IMR-90 (cell line): ENCODE measurements at regions not wholly inside any gene's neighbourhood (a gene's known extent, or its start where the extent isn't known, plus 50 kb on each side); places are given as distances from the start of the nearest gene placed in this dataset.

Experiments used
- ATAC-seq: fragments of 200-7000 bp; cut with Tn5 transposase; 2 replicates; pipeline ENCODE4 v1.9.1; 2020; ENCODE audit warnings: low read depth, mild to moderate bottlenecking, moderate library complexity
- BruUV-seq: library from RNA; stranded (reverse); fragments of 400-500 nt; replicated peaks from 2 replicates; lab custom pipeline; 2021; lab: Mats Ljungman, UMichigan
- CTCF ChIA-PET: fragments of 300-600 bp; formaldehyde crosslinking; extraction: SDS; loops from one replicate; lab custom pipeline; 2021; ENCODE audit warnings: antibody characterized with exemption; lab: Yijun Ruan, JAX
- POLR2A ChIA-PET: fragments of 300-600 bp; sonication (Branson Sonifier 250); formaldehyde crosslinking; loops from one replicate; lab custom pipeline; 2022; ENCODE audit warnings: antibody characterized with exemption; ENCODE audit not compliant: unreplicated experiment; lab: Charles Lee
- DNase-seq: peaks from one replicate; pipeline ENCODE4 v3.0.0; 2013
- H2AFZ ChIP-seq: replicated peaks from 2 replicates; pipeline ENCODE3; 2013; ENCODE audit warnings: low read length, mild to moderate bottlenecking; ENCODE audit not compliant: poor library complexity
- H2AK5ac ChIP-seq: 2 replicates; pipeline ENCODE4 v1.6.1; 2013; ENCODE audit warnings: low read depth, low read length, inconsistent platforms
- H2AK9ac ChIP-seq: replicated peaks from 2 replicates; pipeline ENCODE3; 2013; ENCODE audit warnings: mild to moderate bottlenecking, low read depth, low read length, moderate library complexity; ENCODE audit not compliant: poor library complexity
- H2BK120ac ChIP-seq: 2 replicates; pipeline ENCODE4 v1.6.1; 2013; ENCODE audit warnings: low read depth, low read length, inconsistent platforms
- H2BK15ac ChIP-seq: 3 replicates; pipeline ENCODE4 v1.6.1; 2013; ENCODE audit warnings: low read depth, low read length, inconsistent platforms
- H2BK20ac ChIP-seq: 2 replicates; pipeline ENCODE4 v1.6.1; 2013; ENCODE audit warnings: low read depth, mild to moderate bottlenecking, inconsistent platforms, low read length, moderate library complexity
- H2BK5ac ChIP-seq: 2 replicates; pipeline ENCODE4 v1.6.1; 2013; ENCODE audit warnings: mild to moderate bottlenecking, low read depth, low read length, inconsistent platforms; ENCODE audit not compliant: poor library complexity, severe bottlenecking
- H3K14ac ChIP-seq: replicated peaks from 2 replicates; pipeline ENCODE4 v1.6.1; 2013; ENCODE audit warnings: low read depth, low read length, inconsistent platforms
- H3K18ac ChIP-seq: 2 replicates; pipeline ENCODE4 v1.6.1; 2013; ENCODE audit warnings: low read depth, low read length, control low read depth
- H3K23ac ChIP-seq: 2 replicates; pipeline ENCODE4 v1.6.1; 2013; ENCODE audit warnings: low read depth, low read length, inconsistent platforms
- H3K27ac ChIP-seq: 2 replicates; pipeline ENCODE4 v1.5.1; 2013; ENCODE audit warnings: mild to moderate bottlenecking, control low read depth, low read length; ENCODE audit not compliant: insufficient read depth
- H3K27me3 ChIP-seq: 2 replicates; pipeline ENCODE4 v1.6.1; 2013; ENCODE audit warnings: low read length; ENCODE audit not compliant: control insufficient read depth, insufficient read depth
- H3K36me3 ChIP-seq: 2 replicates; pipeline ENCODE4 v1.6.1; 2013; ENCODE audit warnings: low read length, mixed read lengths; ENCODE audit not compliant: control insufficient read depth, insufficient read depth
- H3K4ac ChIP-seq: 2 replicates; pipeline ENCODE4 v1.6.1; 2013; ENCODE audit warnings: low read depth, low read length, inconsistent platforms
- H3K4me1 ChIP-seq: 2 replicates; pipeline ENCODE4 v1.6.1; 2013; ENCODE audit warnings: low read length, mixed read lengths; ENCODE audit not compliant: control insufficient read depth, insufficient read depth
- H3K4me2 ChIP-seq: 2 replicates; pipeline ENCODE4 v1.6.1; 2013; ENCODE audit warnings: low read depth, mild to moderate bottlenecking, control low read depth, low read length, moderate library complexity
- H3K4me3 ChIP-seq: 2 replicates; pipeline ENCODE4 v1.5.1; 2013; ENCODE audit warnings: low read depth, mild to moderate bottlenecking, control low read depth, low read length, moderate library complexity; ENCODE audit not compliant: insufficient read depth
- H3K56ac ChIP-seq: 2 replicates; pipeline ENCODE4 v1.6.1; 2013; ENCODE audit warnings: low read length, inconsistent platforms; ENCODE audit not compliant: insufficient read depth; ENCODE audit errors: extremely low read depth
- H3K79me1 ChIP-seq, 2 experiments: 2 replicates each; pipeline ENCODE4 v1.6.1; 2013; ENCODE audit warnings: low read length in 2 of 2, inconsistent platforms in 1 of 2, low read depth in 1 of 2
- H3K9ac ChIP-seq: 2 replicates; pipeline ENCODE4 v1.6.1; 2013; ENCODE audit warnings: low read depth, low read length, control low read depth
- H3K9me1 ChIP-seq: 2 replicates; pipeline ENCODE4 v1.6.1; 2013; ENCODE audit warnings: low read length, inconsistent platforms; ENCODE audit not compliant: insufficient read depth
- H3K9me3 ChIP-seq: 2 replicates; pipeline ENCODE4 v1.6.1; 2013; ENCODE audit warnings: low read length; ENCODE audit not compliant: control insufficient read depth, insufficient read depth
- H4K20me1 ChIP-seq: 2 replicates; pipeline ENCODE4 v1.6.1; 2013; ENCODE audit warnings: low read length, inconsistent platforms; ENCODE audit not compliant: insufficient read depth
- H4K5ac ChIP-seq: 2 replicates; pipeline ENCODE4 v1.6.1; 2013; ENCODE audit warnings: mild to moderate bottlenecking, low read depth, low read length, control low read depth
- H4K8ac ChIP-seq, 2 experiments: 2 replicates each; pipeline ENCODE4 v1.6.1; 2013; ENCODE audit warnings: low read depth in 2 of 2, low read length in 2 of 2, control low read depth in 1 of 2, inconsistent platforms in 1 of 2
- H4K91ac ChIP-seq: 2 replicates; pipeline ENCODE4 v1.6.1; 2013; ENCODE audit warnings: low read depth, low read length, inconsistent platforms; ENCODE audit not compliant: insufficient read depth
- BHLHE40 ChIP-seq: fragments of 150-350 bp; IDR thresholded peaks from 2 replicates; pipeline ENCODE4 v1.6.1; 2016; ENCODE audit warnings: mild to moderate bottlenecking, low read depth, low read length
- CHD1 ChIP-seq: IDR thresholded peaks from 2 replicates; pipeline ENCODE4 v1.6.1; 2012; ENCODE audit warnings: low read depth, low read length, improper control_type of control experiment
- FOS ChIP-seq: fragments of 150-350 bp; IDR thresholded peaks from 2 replicates; pipeline ENCODE4 v1.6.1; 2016; ENCODE audit warnings: low read depth, low read length
- MAZ ChIP-seq: IDR thresholded peaks from 2 replicates; pipeline ENCODE4 v1.6.1; 2012; ENCODE audit warnings: low read depth, mild to moderate bottlenecking, low read length, improper control_type of control experiment, moderate library complexity, borderline replicate concordance
- NFE2L2 ChIP-seq: fragments of 150-350 bp; IDR thresholded peaks from 2 replicates; pipeline ENCODE4 v1.6.1; 2016; ENCODE audit warnings: low read depth, mild to moderate bottlenecking, low read length
- POLR2A ChIP-seq: IDR thresholded peaks from 2 replicates; pipeline ENCODE4 v1.6.1; 2012; ENCODE audit warnings: mild to moderate bottlenecking, low read depth, low read length
- RAD21 ChIP-seq: IDR thresholded peaks from 2 replicates; pipeline ENCODE4 v1.6.1; 2012; ENCODE audit warnings: low read length, improper control_type of control experiment
- RCOR1 ChIP-seq: IDR thresholded peaks from 2 replicates; pipeline ENCODE4 v1.6.1; 2012; ENCODE audit warnings: mild to moderate bottlenecking, low read length, improper control_type of control experiment; ENCODE audit not compliant: insufficient replicate concordance
- RFX5 ChIP-seq: IDR thresholded peaks from 2 replicates; pipeline ENCODE4 v1.8.0; 2012; ENCODE audit warnings: low read depth, mild to moderate bottlenecking, low read length, moderate library complexity
- SMC3 ChIP-seq: fragments of 150-350 bp; IDR thresholded peaks from 2 replicates; pipeline ENCODE4 v1.6.1; 2016; ENCODE audit warnings: low read depth, mild to moderate bottlenecking, antibody characterized with exemption, low read length, moderate library complexity
- WGBS, 2 experiments: methylation state at CpG; one replicate each; pipeline versions ENCODE4 v1.1.5 to v1.1.7; 2013; ENCODE audit warnings: missing lambda C conversion rate in 2 of 2; ENCODE audit not compliant: insufficient read length in 1 of 2; ENCODE audit errors: extremely low coverage in 2 of 2; 5-methylcytosine and 5-hydroxymethylcytosine counted together
- dilution Hi-C: fragments of 300-500 bp; cut with HindIII; formaldehyde crosslinking; loops from one replicate; pipeline ENCODE4 v1.14.3; 2018; ENCODE audit warnings: low sequenced_read_pairs; ENCODE audit not compliant: unreplicated experiment
- in situ Hi-C: fragments of 300-500 bp; cut with MboI; formaldehyde crosslinking; loops from 3 replicates; pipeline ENCODE4 v1.14.3; 2019; ENCODE audit warnings: low sequenced_read_pairs, inconsistent platforms, mixed read lengths
- intact Hi-C: fragments of 100-400 bp; cut with micrococcal nuclease; formaldehyde crosslinking; loops from 2 replicates; pipeline ENCODE4 v1.10.0; 2022
- TF ChIP-seq, protein P1 (sequence below): conservative IDR thresholded peaks from 2 replicates; pipeline ENCODE4 v1.5.1; 2012; ENCODE audit warnings: mild to moderate bottlenecking, low read depth, low read length, improper control_type of control experiment
- TF ChIP-seq, protein P2 (sequence below): fragments of 150-350 bp; IDR thresholded peaks from 2 replicates; pipeline ENCODE4 v1.6.1; 2016; ENCODE audit warnings: low read depth, mild to moderate bottlenecking, low read length, moderate library complexity, borderline replicate concordance

DNA sequence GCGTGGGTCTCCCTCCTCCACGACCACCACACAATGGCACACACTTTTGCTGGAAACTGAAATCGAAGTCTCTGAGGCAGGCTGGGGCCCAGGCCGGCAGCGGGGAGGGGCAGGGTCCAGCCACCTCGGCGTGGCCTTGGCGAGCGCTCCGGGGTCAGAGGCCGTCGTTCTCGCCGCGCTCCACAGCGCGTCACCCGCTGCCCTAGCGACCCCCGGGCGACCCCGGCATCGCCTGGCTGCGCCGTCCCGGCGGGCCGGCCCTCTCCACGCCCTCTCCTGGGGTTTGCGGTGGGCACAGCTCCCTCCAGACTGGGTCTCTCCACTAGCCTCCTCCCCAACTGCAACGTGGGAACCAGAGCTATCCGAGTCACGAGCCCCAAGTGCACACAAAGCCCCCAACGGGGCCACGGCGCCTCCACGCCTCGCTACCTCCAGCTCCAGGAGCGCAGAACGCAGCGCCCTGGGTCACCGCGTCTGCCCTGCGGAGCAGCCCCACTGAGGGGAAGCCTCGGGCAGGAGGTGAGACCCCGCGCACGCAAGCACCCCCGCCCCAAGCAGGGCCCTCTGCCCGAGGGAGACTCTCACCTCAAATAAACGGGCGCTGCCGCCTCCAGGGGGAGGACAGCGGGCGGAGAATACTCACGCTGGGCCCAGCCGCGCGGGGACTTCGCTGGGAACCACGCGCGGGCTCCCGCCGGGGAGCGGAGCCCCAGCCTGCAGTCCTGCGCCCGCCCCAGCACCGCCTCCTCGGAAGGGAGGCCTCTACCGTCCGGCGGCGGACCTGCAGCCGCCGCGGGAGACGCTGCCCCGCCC lies 134.0 kb upstream of the BARHL2 start (continued):
- TF ChIP-seq FOS (no peak), SMC3 (no peak)

- no peak for DNase-seq
- Histone ChIP-seq H3K18ac (no peak overlapping the region), H2BK20ac (no peak overlapping the region), H3K9ac (no peak overlapping the region), H3K9me3 (no peaks in the 10 kb centered on the region), H3K9me1 (no peaks in the 10 kb centered on the region; the same call in 1 of the 2 replicates), H4K91ac (no peak overlapping the region), H3K27ac (no peak overlapping the region), H3K23ac (no peak overlapping the region), H4K20me1 (no peaks in the 10 kb centered on the region), H2BK120ac (no peak overlapping the region), H3K4ac (no peak overlapping the region), H3K27me3 (peaks cover 20% of the 10 kb centered on the region), H3K4me3 (peak overlapping the region; percentile 55), H3K36me3 (no peaks in the 10 kb centered on the region), H3K4me2 (peak overlapping the region; percentile 76), H3K79me1 (no peaks in the 10 kb centered on the region), H2BK15ac (no peak overlapping the region), H2BK5ac (no peak overlapping the region), H2AFZ (peak overlapping the region; percentile 96), H3K4me1 (no peaks in the 10 kb centered on the region), H2AK9ac (peak overlapping the region; percentile 53), H4K5ac (no peak overlapping the region), H3K14ac (no peak overlapping the region), H3K56ac (no peak overlapping the region), H4K8ac (no peak overlapping the region), H2AK5ac (no peak overlapping the region)
- 11% methylated on average over 3 of the region's 19 CpGs; no CpG with 5 or more reads in 1 of the 2 experiments for WGBS, 2 experiments
- POLR2A ChIA-PET, result no interaction called here
- dilution Hi-C loops, result no loop called here
- intact Hi-C loops, result loop anchor here (5.0 kb wide), 3 partner anchors 112 to 172 kb away; partner anchors contain the start of gene ZNF644
- in situ Hi-C loops, result no loop called here
- peak; percentile 3; the same call in 1 of the 2 replicates for ATAC-seq
- BruUV-seq, result no TSS peak
- CTCF ChIA-PET, result interaction anchor here (1.0 kb wide), 1 partner anchor 135 kb away, joined by 5 read pairs; no protein-coding TSS in a partner anchor
- no peak for TF ChIP-seq CHD1
- no peak for TF ChIP-seq POLR2A
- TF ChIP-seq RFX5, result no peak
- TF ChIP-seq, protein P1, sequence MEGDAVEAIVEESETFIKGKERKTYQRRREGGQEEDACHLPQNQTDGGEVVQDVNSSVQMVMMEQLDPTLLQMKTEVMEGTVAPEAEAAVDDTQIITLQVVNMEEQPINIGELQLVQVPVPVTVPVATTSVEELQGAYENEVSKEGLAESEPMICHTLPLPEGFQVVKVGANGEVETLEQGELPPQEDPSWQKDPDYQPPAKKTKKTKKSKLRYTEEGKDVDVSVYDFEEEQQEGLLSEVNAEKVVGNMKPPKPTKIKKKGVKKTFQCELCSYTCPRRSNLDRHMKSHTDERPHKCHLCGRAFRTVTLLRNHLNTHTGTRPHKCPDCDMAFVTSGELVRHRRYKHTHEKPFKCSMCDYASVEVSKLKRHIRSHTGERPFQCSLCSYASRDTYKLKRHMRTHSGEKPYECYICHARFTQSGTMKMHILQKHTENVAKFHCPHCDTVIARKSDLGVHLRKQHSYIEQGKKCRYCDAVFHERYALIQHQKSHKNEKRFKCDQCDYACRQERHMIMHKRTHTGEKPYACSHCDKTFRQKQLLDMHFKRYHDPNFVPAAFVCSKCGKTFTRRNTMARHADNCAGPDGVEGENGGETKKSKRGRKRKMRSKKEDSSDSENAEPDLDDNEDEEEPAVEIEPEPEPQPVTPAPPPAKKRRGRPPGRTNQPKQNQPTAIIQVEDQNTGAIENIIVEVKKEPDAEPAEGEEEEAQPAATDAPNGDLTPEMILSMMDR, result no peak
- no peak for TF ChIP-seq NFE2L2
- TF ChIP-seq RCOR1, result no peak
- TF ChIP-seq RAD21, result no peak
- TF ChIP-seq BHLHE40, result no peak
- TF ChIP-seq, protein P2, sequence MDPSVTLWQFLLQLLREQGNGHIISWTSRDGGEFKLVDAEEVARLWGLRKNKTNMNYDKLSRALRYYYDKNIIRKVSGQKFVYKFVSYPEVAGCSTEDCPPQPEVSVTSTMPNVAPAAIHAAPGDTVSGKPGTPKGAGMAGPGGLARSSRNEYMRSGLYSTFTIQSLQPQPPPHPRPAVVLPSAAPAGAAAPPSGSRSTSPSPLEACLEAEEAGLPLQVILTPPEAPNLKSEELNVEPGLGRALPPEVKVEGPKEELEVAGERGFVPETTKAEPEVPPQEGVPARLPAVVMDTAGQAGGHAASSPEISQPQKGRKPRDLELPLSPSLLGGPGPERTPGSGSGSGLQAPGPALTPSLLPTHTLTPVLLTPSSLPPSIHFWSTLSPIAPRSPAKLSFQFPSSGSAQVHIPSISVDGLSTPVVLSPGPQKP, result no peak
- TF ChIP-seq MAZ, result no peak
- no peak for TF ChIP-seq SMC3
These were observed 133.2 kb upstream of the BARHL2 start for GRCh38 chr1:90850181-90850897.
